K562 (cell line): ENCODE measurements at regions not wholly inside any gene's neighbourhood (a gene's known extent, or its start where the extent isn't known, plus 50 kb on each side); places are given as distances from the start of the nearest gene placed in this dataset.

ENCODE experiments used
- ATAC-seq: fragments of 200-7000 bp; cut with Tn5 transposase; 3 replicates; pipeline ENCODE4 v1.9.1; 2020; ENCODE audit warnings: moderate library complexity
- BruUV-seq: library from RNA; stranded (reverse); fragments of 400-500 nt; replicated peaks from 2 replicates; lab custom pipeline; 2021; lab: Mats Ljungman, UMichigan
- CTCF ChIA-PET: fragments of 300-600 bp; formaldehyde crosslinking; extraction: SDS; loops from one replicate; lab custom pipeline; 2021; ENCODE audit warnings: low intra/inter-chr PET ratio; lab: Yijun Ruan, JAX
- POLR2A ChIA-PET: fragments of 300-600, 350-650 bp; sonication (Branson Sonifier 250); formaldehyde crosslinking; extraction: SDS; loops from one replicate; lab custom pipeline; 2021; ENCODE audit warnings: antibody characterized with exemption, inconsistent platforms; lab: Yijun Ruan, JAX
- DNase-seq, 4 experiments: peaks; one replicate each; pipeline versions ENCODE4 v3.0.0 to v3.0.0-alpha.2; 2011 to 2018; ENCODE audit warnings: low spot score in 3 of 4, mixed read lengths in 3 of 4; ENCODE audit errors: extremely low read depth in 1 of 4
- FAIRE-seq: peaks from 2 replicates; lab custom pipeline; 2011; peaks lifted over from hg19 to GRCh38; lab: Jason Lieb, UNC
- H2AFZ ChIP-seq: 2 replicates; pipeline ENCODE4 v1.6.0; 2011; ENCODE audit warnings: low read depth, low read length, control low read depth, inconsistent platforms
- H3K27ac ChIP-seq: fragments of 200-600 bp; 3 replicates; pipeline ENCODE4 v1.8.0; 2011; ENCODE audit warnings: low read depth, mild to moderate bottlenecking, control low read depth, inconsistent platforms, low read length, moderate library complexity, mixed read lengths; ENCODE audit errors: extremely low read depth
- H3K27me3 ChIP-seq, 2 experiments: fragments of 300-600 bp in 1 of 2; 2 replicates in 1 of 2; 3 replicates in 1 of 2; pipeline versions ENCODE4 v1.6.0 to v1.8.0; 2011; ENCODE audit warnings: inconsistent platforms in 2 of 2, low read length in 2 of 2, mild to moderate bottlenecking in 1 of 2, mixed read lengths in 1 of 2, moderate library complexity in 1 of 2; ENCODE audit not compliant: control insufficient read depth in 2 of 2, insufficient read depth in 2 of 2
- H3K36me3 ChIP-seq: fragments of 300-600 bp; 3 replicates; pipeline ENCODE4 v1.8.0; 2011; ENCODE audit warnings: mild to moderate bottlenecking, low read length, inconsistent platforms; ENCODE audit not compliant: control insufficient read depth, insufficient read depth
- H3K4me1 ChIP-seq, 2 experiments: fragments of 200-600 bp in 1 of 2; replicated peaks in 1 of 2; 2 replicates in 1 of 2; 3 replicates in 1 of 2; pipeline versions ENCODE4 v1.5.1 to v1.8.0; 2011; ENCODE audit warnings: inconsistent platforms in 2 of 2, low read length in 2 of 2, mild to moderate bottlenecking in 1 of 2, mixed read lengths in 1 of 2, moderate library complexity in 1 of 2; ENCODE audit not compliant: control insufficient read depth in 2 of 2, insufficient read depth in 2 of 2
- H3K4me2 ChIP-seq: 2 replicates; pipeline ENCODE4 v1.6.1; 2011; ENCODE audit warnings: low read length, control low read depth, inconsistent platforms, mixed read lengths; ENCODE audit not compliant: insufficient read depth
- H3K4me3 ChIP-seq: fragments of 200-600 bp; sonication (generic), shearing (Covaris generic); 2 replicates; pipeline ENCODE4 v1.5.1; 2016; ENCODE audit warnings: control low read depth, inconsistent platforms
- H3K79me2 ChIP-seq: fragments of 200-600 bp; 3 replicates; pipeline ENCODE4 v1.8.0; 2011; ENCODE audit warnings: low read length, inconsistent platforms; ENCODE audit not compliant: control insufficient read depth, insufficient read depth
- H3K9ac ChIP-seq, 2 experiments: 2 replicates each; pipeline versions ENCODE4 v1.6.0 to v1.6.1; 2011; ENCODE audit warnings: low read depth in 2 of 2, low read length in 2 of 2, control low read depth in 1 of 2, inconsistent platforms in 1 of 2, mild to moderate bottlenecking in 1 of 2, mixed read lengths in 1 of 2; ENCODE audit not compliant: insufficient read depth in 1 of 2
- H3K9me1 ChIP-seq: one replicate; pipeline ENCODE4 v1.6.0; 2011; ENCODE audit warnings: inconsistent platforms, mild to moderate bottlenecking, low read length, moderate library complexity; ENCODE audit not compliant: control insufficient read depth, insufficient read depth
- H3K9me3 ChIP-seq: replicated peaks from 2 replicates; pipeline ENCODE4 v1.5.1; 2011; ENCODE audit warnings: low read depth, low read length, inconsistent platforms; ENCODE audit not compliant: control insufficient read depth, insufficient read depth
- H4K20me1 ChIP-seq: replicated peaks from 2 replicates; pipeline ENCODE4 v1.6.1; 2011; ENCODE audit warnings: low read length, inconsistent platforms, mixed read lengths; ENCODE audit not compliant: control insufficient read depth, insufficient read depth
- DNMT1 ChIP-seq: fragments of 450-650 bp; IDR thresholded peaks from 2 replicates; pipeline ENCODE4 v1.6.1; 2016; ENCODE audit warnings: antibody characterized with exemption, mild to moderate bottlenecking
- ELF2 ChIP-seq: fragments of 250-450 bp; sonication (Bioruptor Pico); IDR thresholded peaks from 2 replicates; pipeline ENCODE4 v1.5.0; 2021; ENCODE audit warnings: mild to moderate bottlenecking
- GABPA ChIP-seq: fragments of 200-800 bp; sonication (Bioruptor generic); conservative IDR thresholded peaks from 2 replicates; pipeline ENCODE4 v1.6.1; 2016; ENCODE audit warnings: low read depth, missing genetic modification characterization, missing compliant biosample characterization
- KDM5B ChIP-seq: fragments of 200-600 bp; sonication (generic); IDR thresholded peaks from 2 replicates; pipeline ENCODE4 v1.6.1; 2012; ENCODE audit warnings: low read depth, mild to moderate bottlenecking, moderate library complexity, low read length, control low read depth, inconsistent platforms; ENCODE audit not compliant: insufficient replicate concordance
- KHSRP ChIP-seq: fragments of 450-650 bp; IDR thresholded peaks from 2 replicates; pipeline ENCODE4 v1.6.1; 2017
- NR2C2 ChIP-seq, 2 experiments: fragments of 200-800 bp in 1 of 2; sonication (Bioruptor generic) in 1 of 2; sonication (generic) in 1 of 2; formaldehyde crosslinking in 1 of 2; IDR thresholded peaks; 2 replicates each; pipeline versions ENCODE4 v1.6.1 to v1.8.0; 2016 to 2022; ENCODE audit warnings: mild to moderate bottlenecking in 1 of 2, missing compliant biosample characterization in 1 of 2, missing genetic modification characterization in 1 of 2, missing genetic modification reagents in 1 of 2
- PHB2 ChIP-seq: fragments of 450-650 bp; IDR thresholded peaks from 2 replicates; pipeline ENCODE4 v1.6.1; 2017; ENCODE audit warnings: low read depth
- PHTF2 ChIP-seq: fragments of 250-450 bp; sonication (Bioruptor Pico); IDR thresholded peaks from 2 replicates; pipeline ENCODE4 v1.5.0; 2021; ENCODE audit warnings: mild to moderate bottlenecking
- RBBP5 ChIP-seq: fragments of 200-600 bp; sonication (generic); IDR thresholded peaks from 2 replicates; pipeline ENCODE4 v1.6.1; 2012; ENCODE audit warnings: borderline replicate concordance, mild to moderate bottlenecking, low read length, control low read depth, inconsistent platforms; ENCODE audit not compliant: insufficient read depth, poor library complexity, severe bottlenecking
- RBFOX2 ChIP-seq: fragments of 200-400 bp; formaldehyde crosslinking; IDR thresholded peaks from 2 replicates; pipeline ENCODE4 v1.6.1; 2017; ENCODE audit warnings: low read depth, mild to moderate bottlenecking, low read length, moderate library complexity
- RHOXF2B ChIP-seq: fragments of 250-450 bp; sonication (Bioruptor Pico); conservative IDR thresholded peaks from 2 replicates; pipeline ENCODE4 v1.5.1; 2021
- SAFB2 ChIP-seq: fragments of 200-400 bp; formaldehyde crosslinking; IDR thresholded peaks from 2 replicates; pipeline ENCODE4 v1.6.1; 2018; ENCODE audit warnings: borderline replicate concordance, low read length, low read depth, moderate library complexity; ENCODE audit not compliant: severe bottlenecking
- SIRT6 ChIP-seq: IDR thresholded peaks from one replicate; pipeline ENCODE4 v1.6.1; 2012; ENCODE audit warnings: low read depth, mild to moderate bottlenecking, control low read depth, inconsistent platforms, low read length, moderate library complexity
- SOX6 ChIP-seq: fragments of 450-650 bp; IDR thresholded peaks from 2 replicates; pipeline ENCODE4 v1.6.1; 2014; ENCODE audit warnings: mild to moderate bottlenecking
- ZNF143 ChIP-seq: sonication (generic); formaldehyde crosslinking; IDR thresholded peaks from 2 replicates; pipeline ENCODE4 v1.9.0; 2022; ENCODE audit warnings: mild to moderate bottlenecking, missing genetic modification reagents
- ZNF507 ChIP-seq: conservative IDR thresholded peaks from 2 replicates; pipeline ENCODE4 v1.6.1; 2017; ENCODE audit warnings: missing genetic modification characterization, missing compliant biosample characterization
- ZNF644 ChIP-seq: fragments of 200-800 bp; sonication (Bioruptor generic); IDR thresholded peaks from 2 replicates; pipeline ENCODE4 v1.6.1; 2016; ENCODE audit warnings: low read depth, missing genetic modification characterization, missing compliant biosample characterization
- WGBS: fragments of 100-300 bp; shearing (Covaris generic); methylation state at CpG from one replicate; pipeline ENCODE4 v1.1.6; 2016; ENCODE audit warnings: low coverage, mixed read lengths; ENCODE audit not compliant: insufficient coverage; ENCODE audit errors: missing lambda C conversion rate; 5-methylcytosine and 5-hydroxymethylcytosine counted together
- in situ Hi-C: fragments of 300-500 bp; cut with MboI; formaldehyde crosslinking; loops from 4 replicates; pipeline ENCODE4 v1.15.0; 2018; ENCODE audit warnings: inconsistent platforms, mixed read lengths
- intact Hi-C: fragments of 100-400 bp; cut with micrococcal nuclease; formaldehyde crosslinking; loops from 2 replicates; pipeline ENCODE4 v1.14.2; 2022
- TF ChIP-seq, protein P1 (sequence below): fragments of 150-350 bp; IDR thresholded peaks from 2 replicates; pipeline ENCODE4 v1.6.1; 2014; ENCODE audit warnings: low read depth, mild to moderate bottlenecking, low read length, borderline replicate concordance
- TF ChIP-seq, protein P2 (sequence below), 2 experiments: fragments of 450-650 bp; conservative IDR thresholded peaks; 2 replicates each; pipeline ENCODE4 v1.6.1; 2017; ENCODE audit warnings: mild to moderate bottlenecking in 2 of 2, moderate library complexity in 2 of 2

DNA sequence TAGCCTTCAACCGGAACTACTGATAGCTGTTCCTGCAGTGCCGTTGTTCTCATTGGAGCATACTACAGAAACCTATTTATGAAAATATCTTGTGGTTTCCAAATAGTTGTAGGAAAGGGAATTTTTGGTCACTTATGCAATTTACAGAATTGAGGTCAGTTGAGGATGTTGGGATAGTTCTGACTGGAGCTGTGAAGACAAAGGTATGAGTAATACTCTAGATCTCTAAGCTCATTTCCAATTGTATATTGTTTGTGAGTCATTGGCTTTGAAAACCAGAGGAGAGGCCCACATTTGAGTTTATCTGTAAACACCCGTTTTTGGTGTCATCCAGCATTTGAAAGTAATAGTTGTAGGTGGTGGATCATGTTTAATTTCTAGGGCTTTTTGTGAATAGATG lies 561.3 kb upstream of the WWC1 start:
- no peaks in the 10 kb centered on the region for H4K20me1 ChIP-seq
- H3K9me3 ChIP-seq, result no peaks in the 10 kb centered on the region
- H3K79me2 ChIP-seq, result no peaks in the 10 kb centered on the region
- DNase-seq (no peak), ATAC-seq (no peak), FAIRE-seq (no peak)
- no peak overlapping the region for H3K4me2 ChIP-seq
- WGBS, result 3% methylated on average over 3 of the region's 3 CpGs
- no peak for TF ChIP-seq GABPA (tag)
- TF ChIP-seq, protein P1, sequence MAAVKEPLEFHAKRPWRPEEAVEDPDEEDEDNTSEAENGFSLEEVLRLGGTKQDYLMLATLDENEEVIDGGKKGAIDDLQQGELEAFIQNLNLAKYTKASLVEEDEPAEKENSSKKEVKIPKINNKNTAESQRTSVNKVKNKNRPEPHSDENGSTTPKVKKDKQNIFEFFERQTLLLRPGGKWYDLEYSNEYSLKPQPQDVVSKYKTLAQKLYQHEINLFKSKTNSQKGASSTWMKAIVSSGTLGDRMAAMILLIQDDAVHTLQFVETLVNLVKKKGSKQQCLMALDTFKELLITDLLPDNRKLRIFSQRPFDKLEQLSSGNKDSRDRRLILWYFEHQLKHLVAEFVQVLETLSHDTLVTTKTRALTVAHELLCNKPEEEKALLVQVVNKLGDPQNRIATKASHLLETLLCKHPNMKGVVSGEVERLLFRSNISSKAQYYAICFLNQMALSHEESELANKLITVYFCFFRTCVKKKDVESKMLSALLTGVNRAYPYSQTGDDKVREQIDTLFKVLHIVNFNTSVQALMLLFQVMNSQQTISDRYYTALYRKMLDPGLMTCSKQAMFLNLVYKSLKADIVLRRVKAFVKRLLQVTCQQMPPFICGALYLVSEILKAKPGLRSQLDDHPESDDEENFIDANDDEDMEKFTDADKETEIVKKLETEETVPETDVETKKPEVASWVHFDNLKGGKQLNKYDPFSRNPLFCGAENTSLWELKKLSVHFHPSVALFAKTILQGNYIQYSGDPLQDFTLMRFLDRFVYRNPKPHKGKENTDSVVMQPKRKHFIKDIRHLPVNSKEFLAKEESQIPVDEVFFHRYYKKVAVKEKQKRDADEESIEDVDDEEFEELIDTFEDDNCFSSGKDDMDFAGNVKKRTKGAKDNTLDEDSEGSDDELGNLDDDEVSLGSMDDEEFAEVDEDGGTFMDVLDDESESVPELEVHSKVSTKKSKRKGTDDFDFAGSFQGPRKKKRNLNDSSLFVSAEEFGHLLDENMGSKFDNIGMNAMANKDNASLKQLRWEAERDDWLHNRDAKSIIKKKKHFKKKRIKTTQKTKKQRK, result no peak
- no peak for TF ChIP-seq SIRT6
- TF ChIP-seq NR2C2 (CRISPR knock-in tag; IDR thresholded peaks at IDR 0.05), result no peak
- TF ChIP-seq NR2C2 (tag; IDR thresholded peaks at IDR 0.05), result no peak
- TF ChIP-seq SOX6, result no peak
- no peak for TF ChIP-seq SAFB2
- no peak for TF ChIP-seq RHOXF2B (CRISPR knock-in tag)
- no peak for TF ChIP-seq ELF2 (CRISPR knock-in tag)
- TF ChIP-seq PHB2, result no peak
- no peak for TF ChIP-seq RBBP5
- no peak for TF ChIP-seq ZNF644
- TF ChIP-seq RBFOX2, result no peak
- no peak for TF ChIP-seq KHSRP
- no peak for TF ChIP-seq ZNF143 (CRISPR knock-in tag)
- no peak for TF ChIP-seq ZNF507
- TF ChIP-seq KDM5B, result no peak
- no peak for TF ChIP-seq PHTF2 (CRISPR knock-in tag)
- no peak for TF ChIP-seq DNMT1
- TF ChIP-seq, protein P2, sequence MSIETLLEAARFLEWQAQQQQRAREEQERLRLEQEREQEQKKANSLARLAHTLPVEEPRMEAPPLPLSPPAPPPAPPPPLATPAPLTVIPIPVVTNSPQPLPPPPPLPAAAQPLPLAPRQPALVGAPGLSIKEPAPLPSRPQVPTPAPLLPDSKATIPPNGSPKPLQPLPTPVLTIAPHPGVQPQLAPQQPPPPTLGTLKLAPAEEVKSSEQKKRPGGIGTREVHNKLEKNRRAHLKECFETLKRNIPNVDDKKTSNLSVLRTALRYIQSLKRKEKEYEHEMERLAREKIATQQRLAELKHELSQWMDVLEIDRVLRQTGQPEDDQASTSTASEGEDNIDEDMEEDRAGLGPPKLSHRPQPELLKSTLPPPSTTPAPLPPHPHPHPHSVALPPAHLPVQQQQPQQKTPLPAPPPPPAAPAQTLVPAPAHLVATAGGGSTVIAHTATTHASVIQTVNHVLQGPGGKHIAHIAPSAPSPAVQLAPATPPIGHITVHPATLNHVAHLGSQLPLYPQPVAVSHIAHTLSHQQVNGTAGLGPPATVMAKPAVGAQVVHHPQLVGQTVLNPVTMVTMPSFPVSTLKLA (conservative IDR thresholded peaks at IDR 0.05), result no peak
- no peaks in the 10 kb centered on the region for H3K36me3 ChIP-seq
- in situ Hi-C loops, result no loop called here
- no peaks in the 10 kb centered on the region for H3K4me1 ChIP-seq
- intact Hi-C loops, result no loop called here
- no peaks in the 10 kb centered on the region for H3K27me3 ChIP-seq
- H3K4me3 ChIP-seq, result no peak overlapping the region
- no peaks in the 10 kb centered on the region for H3K9me1 ChIP-seq
- no peak overlapping the region for H3K27ac ChIP-seq
- H3K9ac ChIP-seq, result no peak overlapping the region
- no TSS peak for BruUV-seq
- ChIA-PET POLR2A (no interaction called here), CTCF (interaction anchor here (0.6 kb wide), 1 partner anchor 791 kb away, joined by 5 read pairs; no protein-coding TSS in a partner anchor)
- no peak overlapping the region for H2AFZ ChIP-seq
